ENCODE measurements at regions not wholly inside any gene's neighbourhood (a gene's known extent, or its start where the extent isn't known, plus 50 kb on each side); places are given as distances from the start of the nearest gene placed in this dataset.

- no peak for DNase-seq (ENCODE audit: low read depth)
Measured at GRCh38 chr6:37556881-37557644, 57.4 kb upstream of the CCDC167 start.

GRCh38 chr6:37555040-37555781 lies 55.5 kb upstream of the CCDC167 start:
- DNase-seq (ENCODE audit: low read depth): no peak

GRCh38 chr6:37554480-37554819 lies 54.8 kb upstream of the CCDC167 start:
- DNase-seq (ENCODE audit: low read depth): no peak

- DNase-seq (ENCODE audit: low read depth): no peak
Measured at GRCh38 chr6:37552267-37552666, 52.6 kb upstream of the CCDC167 start.

GRCh38 chr6:37551867-37552266 lies 52.2 kb upstream of the CCDC167 start:
- no peak for DNase-seq (ENCODE audit: low read depth)

- DNase-seq (ENCODE audit: low read depth): no peak
Measured at GRCh38 chr6:37551446-37551845, 51.8 kb upstream of the CCDC167 start.

GRCh38 chr6:37551002-37551401 lies 51.3 kb upstream of the CCDC167 start:
- DNase-seq (ENCODE audit: low read depth): no peak

GRCh38 chr6:37550191-37550831 lies 50.6 kb upstream of the CCDC167 start:
- DNase-seq (ENCODE audit: low read depth): no peak

GRCh38 chr6:37549558-37549957 lies 49.9 kb upstream of the CCDC167 start:
- DNase-seq (ENCODE audit: low read depth): no peak
